ENCODE measurements at regions not wholly inside any gene's neighbourhood (a gene's known extent, or its start where the extent isn't known, plus 50 kb on each side); places are given as distances from the start of the nearest gene placed in this dataset.

GRCh38 chr10:84924131-84924530 lies 595.7 kb downstream of the CCSER2 start:
- H2AFZ ChIP-seq (ENCODE audit: low read length): no peak overlapping the region
- H3K27ac ChIP-seq (ENCODE audit: insufficient read depth, low read length): no peak overlapping the region
- H3K4me1 ChIP-seq (ENCODE audit: control insufficient read depth, extremely low read depth, insufficient read depth, low read length): no peaks in the 10 kb centered on the region
- no peak overlapping the region for H3K4me3 ChIP-seq (replicated peaks in 1 of 4; ENCODE audit: control extremely low read depth in 1 of 4, insufficient read depth in 1 of 4, low read depth in 3 of 4, low read length in 4 of 4)
- H3K9me3 ChIP-seq (ENCODE audit: control insufficient read depth, insufficient read depth, low read depth, low read length): no peaks in the 10 kb centered on the region
- TF ChIP-seq EZH2 (IDR thresholded peaks at IDR 0.05; ENCODE audit: low read length, missing control alignments): no peak
- TF ChIP-seq, protein P1, sequence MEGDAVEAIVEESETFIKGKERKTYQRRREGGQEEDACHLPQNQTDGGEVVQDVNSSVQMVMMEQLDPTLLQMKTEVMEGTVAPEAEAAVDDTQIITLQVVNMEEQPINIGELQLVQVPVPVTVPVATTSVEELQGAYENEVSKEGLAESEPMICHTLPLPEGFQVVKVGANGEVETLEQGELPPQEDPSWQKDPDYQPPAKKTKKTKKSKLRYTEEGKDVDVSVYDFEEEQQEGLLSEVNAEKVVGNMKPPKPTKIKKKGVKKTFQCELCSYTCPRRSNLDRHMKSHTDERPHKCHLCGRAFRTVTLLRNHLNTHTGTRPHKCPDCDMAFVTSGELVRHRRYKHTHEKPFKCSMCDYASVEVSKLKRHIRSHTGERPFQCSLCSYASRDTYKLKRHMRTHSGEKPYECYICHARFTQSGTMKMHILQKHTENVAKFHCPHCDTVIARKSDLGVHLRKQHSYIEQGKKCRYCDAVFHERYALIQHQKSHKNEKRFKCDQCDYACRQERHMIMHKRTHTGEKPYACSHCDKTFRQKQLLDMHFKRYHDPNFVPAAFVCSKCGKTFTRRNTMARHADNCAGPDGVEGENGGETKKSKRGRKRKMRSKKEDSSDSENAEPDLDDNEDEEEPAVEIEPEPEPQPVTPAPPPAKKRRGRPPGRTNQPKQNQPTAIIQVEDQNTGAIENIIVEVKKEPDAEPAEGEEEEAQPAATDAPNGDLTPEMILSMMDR (conservative IDR thresholded peaks at IDR 0.05 in 1 of 2, IDR thresholded peaks at IDR 0.05 in 1 of 2; ENCODE audit: low read depth in 1 of 2, low read length in 2 of 2): no peak
- DNase-seq (ENCODE audit: low read depth in 2 of 2): no peak
- no peaks in the 10 kb centered on the region for H4K20me1 ChIP-seq (ENCODE audit: control insufficient read depth, extremely low read depth, insufficient read depth, low read length)
- H3K79me2 ChIP-seq (ENCODE audit: control insufficient read depth, insufficient read depth, low read length): no peaks in the 10 kb centered on the region
- no peaks in the 10 kb centered on the region for H3K27me3 ChIP-seq (ENCODE audit: control insufficient read depth, insufficient read depth, low read length)
- no peak overlapping the region for H3K4me2 ChIP-seq (ENCODE audit: extremely low read depth, insufficient read depth, low read length)
- H3K9ac ChIP-seq (ENCODE audit: insufficient read depth, low read length): no peak overlapping the region
- no peaks in the 10 kb centered on the region for H3K36me3 ChIP-seq (ENCODE audit: control insufficient read depth, insufficient read depth, low read length)

DNA sequence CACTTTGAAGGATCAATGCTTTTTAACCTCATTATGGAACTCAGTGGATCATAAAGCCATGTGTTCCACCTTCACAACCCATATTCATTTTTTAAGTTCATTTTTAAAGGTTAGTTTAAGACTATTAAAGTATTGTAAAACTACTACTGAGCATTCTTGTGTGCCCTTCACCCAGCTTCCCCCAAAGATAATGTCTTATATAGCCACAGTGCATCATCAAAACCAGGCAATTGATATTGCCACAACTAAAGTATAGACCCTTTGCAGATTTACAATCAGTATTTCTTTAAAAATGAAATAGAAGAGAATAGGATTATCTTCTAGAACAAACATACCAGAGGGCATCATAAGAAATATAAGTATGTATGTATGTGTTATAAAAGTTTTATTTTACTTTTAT lies 597.1 kb downstream of the CCSER2 start:
- TF ChIP-seq, protein P1 (conservative IDR thresholded peaks at IDR 0.05 in 1 of 2, IDR thresholded peaks at IDR 0.05 in 1 of 2; ENCODE audit: low read depth in 1 of 2, low read length in 2 of 2): no peak
- no peak for TF ChIP-seq EZH2 (IDR thresholded peaks at IDR 0.05; ENCODE audit: low read length, missing control alignments)
- H3K9me3 ChIP-seq (ENCODE audit: control insufficient read depth, insufficient read depth, low read depth, low read length): no peaks in the 10 kb centered on the region

GRCh38 chr10:84933402-84933801 lies 605.0 kb downstream of the CCSER2 start:
- no peak overlapping the region for H3K9ac ChIP-seq (ENCODE audit: insufficient read depth, low read length)
- no peaks in the 10 kb centered on the region for H3K27me3 ChIP-seq (ENCODE audit: control insufficient read depth, insufficient read depth, low read length)
- H3K79me2 ChIP-seq (ENCODE audit: control insufficient read depth, insufficient read depth, low read length): no peaks in the 10 kb centered on the region
- no peak overlapping the region for H2AFZ ChIP-seq (ENCODE audit: low read length)
- no peaks in the 10 kb centered on the region for H4K20me1 ChIP-seq (ENCODE audit: control insufficient read depth, extremely low read depth, insufficient read depth, low read length)
- no peak for DNase-seq (ENCODE audit: low read depth in 2 of 2)
- H3K9me3 ChIP-seq (ENCODE audit: control insufficient read depth, insufficient read depth, low read depth, low read length): no peaks in the 10 kb centered on the region
- no peak overlapping the region for H3K27ac ChIP-seq (ENCODE audit: insufficient read depth, low read length)
- no peak overlapping the region for H3K4me2 ChIP-seq (ENCODE audit: extremely low read depth, insufficient read depth, low read length)
- H3K36me3 ChIP-seq (ENCODE audit: control insufficient read depth, insufficient read depth, low read length): no peaks in the 10 kb centered on the region
- TF ChIP-seq, protein P1 (conservative IDR thresholded peaks at IDR 0.05 in 1 of 2, IDR thresholded peaks at IDR 0.05 in 1 of 2; ENCODE audit: low read depth in 1 of 2, low read length in 2 of 2): no peak
- no peak for TF ChIP-seq EZH2 (IDR thresholded peaks at IDR 0.05; ENCODE audit: low read length, missing control alignments)
- no peaks in the 10 kb centered on the region for H3K4me1 ChIP-seq (ENCODE audit: control insufficient read depth, extremely low read depth, insufficient read depth, low read length)
- H3K4me3 ChIP-seq (replicated peaks in 1 of 4; ENCODE audit: control extremely low read depth in 1 of 4, insufficient read depth in 1 of 4, low read depth in 3 of 4, low read length in 4 of 4): no peak overlapping the region

More for the DNA sequence above, 597.1 kb downstream of the CCSER2 start:
- no peaks in the 10 kb centered on the region for H3K79me2 ChIP-seq (ENCODE audit: control insufficient read depth, insufficient read depth, low read length)
- H4K20me1 ChIP-seq (ENCODE audit: control insufficient read depth, extremely low read depth, insufficient read depth, low read length): no peaks in the 10 kb centered on the region
- no peak overlapping the region for H3K4me3 ChIP-seq (replicated peaks in 1 of 4; ENCODE audit: control extremely low read depth in 1 of 4, insufficient read depth in 1 of 4, low read depth in 3 of 4, low read length in 4 of 4)
- no peaks in the 10 kb centered on the region for H3K27me3 ChIP-seq (ENCODE audit: control insufficient read depth, insufficient read depth, low read length)
- H2AFZ ChIP-seq (ENCODE audit: low read length): no peak overlapping the region
- H3K36me3 ChIP-seq (ENCODE audit: control insufficient read depth, insufficient read depth, low read length): no peaks in the 10 kb centered on the region
- H3K4me1 ChIP-seq (ENCODE audit: control insufficient read depth, extremely low read depth, insufficient read depth, low read length): no peaks in the 10 kb centered on the region
- H3K27ac ChIP-seq (ENCODE audit: insufficient read depth, low read length): no peak overlapping the region
- H3K9ac ChIP-seq (ENCODE audit: insufficient read depth, low read length): no peak overlapping the region
- DNase-seq (ENCODE audit: low read depth in 2 of 2): no peak
- H3K4me2 ChIP-seq (ENCODE audit: extremely low read depth, insufficient read depth, low read length): no peak overlapping the region

All from fibroblast of lung (primary cell).